ENCODE measurements at regions not wholly inside any gene's neighbourhood (a gene's known extent, or its start where the extent isn't known, plus 50 kb on each side); places are given as distances from the start of the nearest gene placed in this dataset.

- TF ChIP-seq CTCF (IDR thresholded peaks at IDR 0.05): no peak
- no peak for TF ChIP-seq POLR2AphosphoS5 (IDR thresholded peaks at IDR 0.05)
- no peak for TF ChIP-seq POLR2A (IDR thresholded peaks at IDR 0.05)
Measured at GRCh38 chr15:66922608-66923007, 142.8 kb upstream of the SMAD3 start.

All from transverse colon (tissue), 4 donors.